Esophagus muscularis mucosa (tissue), 4 donors: ENCODE measurements at regions not wholly inside any gene's neighbourhood (a gene's known extent, or its start where the extent isn't known, plus 50 kb on each side); places are given as distances from the start of the nearest gene placed in this dataset.

Experiments used
- EP300 ChIP-seq: sonication (generic); formaldehyde crosslinking; IDR thresholded peaks from one replicate; pipeline ENCODE4 v1.6.1; 2017; ENCODE audit warnings: antibody characterized with exemption
- POLR2A ChIP-seq: fragments of 450-650 bp; IDR thresholded peaks from one replicate; pipeline ENCODE4 v1.6.1; 2017; ENCODE audit warnings: antibody characterized with exemption, moderate library complexity, mild to moderate bottlenecking, low read depth
- POLR2AphosphoS5 ChIP-seq, 2 donors: sonication (generic); formaldehyde crosslinking; IDR thresholded peaks; one replicate each; pipeline ENCODE4 v1.6.1; 2017; ENCODE audit warnings: antibody characterized with exemption in 2 of 2
- TF ChIP-seq, protein P1 (sequence below), 3 experiments: fragments of 200-600 bp in 2 of 3; fragments of 450-650 bp in 1 of 3; sonication (generic) in 2 of 3; IDR thresholded peaks; one replicate each; pipeline ENCODE4 v1.5.1; 2017 to 2019; ENCODE audit warnings: antibody characterized with exemption in 3 of 3, mild to moderate bottlenecking in 2 of 3, moderate library complexity in 1 of 3

DNA sequence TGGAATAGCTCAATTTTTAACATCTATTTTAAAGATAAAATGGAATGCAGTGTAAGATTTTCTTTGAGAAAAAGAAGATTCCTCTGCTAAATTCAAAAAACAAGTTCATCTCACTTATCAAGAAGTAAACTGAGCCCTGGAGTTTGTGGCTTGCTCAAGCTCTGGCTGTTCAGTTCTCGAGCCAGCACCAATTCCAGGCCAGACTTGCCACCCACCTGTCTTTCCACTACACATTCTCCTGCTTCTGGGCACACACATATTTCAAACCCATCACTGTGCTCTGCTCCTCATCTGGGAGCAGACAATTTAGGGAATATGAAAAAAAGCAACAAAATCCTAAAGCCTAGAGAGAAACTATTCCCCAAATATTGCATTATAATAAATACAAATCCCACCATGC, 424.5 kb downstream of the ENC1 start:
- TF ChIP-seq, protein P1, sequence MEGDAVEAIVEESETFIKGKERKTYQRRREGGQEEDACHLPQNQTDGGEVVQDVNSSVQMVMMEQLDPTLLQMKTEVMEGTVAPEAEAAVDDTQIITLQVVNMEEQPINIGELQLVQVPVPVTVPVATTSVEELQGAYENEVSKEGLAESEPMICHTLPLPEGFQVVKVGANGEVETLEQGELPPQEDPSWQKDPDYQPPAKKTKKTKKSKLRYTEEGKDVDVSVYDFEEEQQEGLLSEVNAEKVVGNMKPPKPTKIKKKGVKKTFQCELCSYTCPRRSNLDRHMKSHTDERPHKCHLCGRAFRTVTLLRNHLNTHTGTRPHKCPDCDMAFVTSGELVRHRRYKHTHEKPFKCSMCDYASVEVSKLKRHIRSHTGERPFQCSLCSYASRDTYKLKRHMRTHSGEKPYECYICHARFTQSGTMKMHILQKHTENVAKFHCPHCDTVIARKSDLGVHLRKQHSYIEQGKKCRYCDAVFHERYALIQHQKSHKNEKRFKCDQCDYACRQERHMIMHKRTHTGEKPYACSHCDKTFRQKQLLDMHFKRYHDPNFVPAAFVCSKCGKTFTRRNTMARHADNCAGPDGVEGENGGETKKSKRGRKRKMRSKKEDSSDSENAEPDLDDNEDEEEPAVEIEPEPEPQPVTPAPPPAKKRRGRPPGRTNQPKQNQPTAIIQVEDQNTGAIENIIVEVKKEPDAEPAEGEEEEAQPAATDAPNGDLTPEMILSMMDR (IDR thresholded peaks at IDR 0.05), result no peak
- no peak for TF ChIP-seq POLR2A
- no peak for TF ChIP-seq EP300
- TF ChIP-seq POLR2AphosphoS5 (IDR thresholded peaks at IDR 0.05), result no peak
